ENCODE measurements at regions not wholly inside any gene's neighbourhood (a gene's known extent, or its start where the extent isn't known, plus 50 kb on each side); places are given as distances from the start of the nearest gene placed in this dataset.

DNA sequence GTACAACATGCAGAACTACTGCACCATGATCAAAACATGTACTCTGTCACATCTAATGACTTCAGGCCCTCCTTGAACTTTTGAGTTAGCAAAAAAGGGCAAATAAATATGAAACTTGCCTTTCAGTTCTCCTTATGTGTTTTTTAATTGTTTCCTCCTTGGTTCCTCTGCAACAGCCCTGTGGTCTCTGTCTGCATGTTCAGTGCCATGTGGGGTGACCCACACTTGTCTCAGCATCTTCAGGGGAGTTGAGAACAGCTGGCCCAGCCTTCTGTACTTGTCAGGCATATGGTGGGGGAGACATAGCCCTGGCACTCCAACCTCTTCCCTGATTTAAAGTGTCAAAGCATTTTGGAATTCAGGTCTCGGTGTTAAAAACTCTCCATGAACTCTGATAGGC, 188.0 kb upstream of the PGRMC2 start (continued):
- TF ChIP-seq, protein P1, sequence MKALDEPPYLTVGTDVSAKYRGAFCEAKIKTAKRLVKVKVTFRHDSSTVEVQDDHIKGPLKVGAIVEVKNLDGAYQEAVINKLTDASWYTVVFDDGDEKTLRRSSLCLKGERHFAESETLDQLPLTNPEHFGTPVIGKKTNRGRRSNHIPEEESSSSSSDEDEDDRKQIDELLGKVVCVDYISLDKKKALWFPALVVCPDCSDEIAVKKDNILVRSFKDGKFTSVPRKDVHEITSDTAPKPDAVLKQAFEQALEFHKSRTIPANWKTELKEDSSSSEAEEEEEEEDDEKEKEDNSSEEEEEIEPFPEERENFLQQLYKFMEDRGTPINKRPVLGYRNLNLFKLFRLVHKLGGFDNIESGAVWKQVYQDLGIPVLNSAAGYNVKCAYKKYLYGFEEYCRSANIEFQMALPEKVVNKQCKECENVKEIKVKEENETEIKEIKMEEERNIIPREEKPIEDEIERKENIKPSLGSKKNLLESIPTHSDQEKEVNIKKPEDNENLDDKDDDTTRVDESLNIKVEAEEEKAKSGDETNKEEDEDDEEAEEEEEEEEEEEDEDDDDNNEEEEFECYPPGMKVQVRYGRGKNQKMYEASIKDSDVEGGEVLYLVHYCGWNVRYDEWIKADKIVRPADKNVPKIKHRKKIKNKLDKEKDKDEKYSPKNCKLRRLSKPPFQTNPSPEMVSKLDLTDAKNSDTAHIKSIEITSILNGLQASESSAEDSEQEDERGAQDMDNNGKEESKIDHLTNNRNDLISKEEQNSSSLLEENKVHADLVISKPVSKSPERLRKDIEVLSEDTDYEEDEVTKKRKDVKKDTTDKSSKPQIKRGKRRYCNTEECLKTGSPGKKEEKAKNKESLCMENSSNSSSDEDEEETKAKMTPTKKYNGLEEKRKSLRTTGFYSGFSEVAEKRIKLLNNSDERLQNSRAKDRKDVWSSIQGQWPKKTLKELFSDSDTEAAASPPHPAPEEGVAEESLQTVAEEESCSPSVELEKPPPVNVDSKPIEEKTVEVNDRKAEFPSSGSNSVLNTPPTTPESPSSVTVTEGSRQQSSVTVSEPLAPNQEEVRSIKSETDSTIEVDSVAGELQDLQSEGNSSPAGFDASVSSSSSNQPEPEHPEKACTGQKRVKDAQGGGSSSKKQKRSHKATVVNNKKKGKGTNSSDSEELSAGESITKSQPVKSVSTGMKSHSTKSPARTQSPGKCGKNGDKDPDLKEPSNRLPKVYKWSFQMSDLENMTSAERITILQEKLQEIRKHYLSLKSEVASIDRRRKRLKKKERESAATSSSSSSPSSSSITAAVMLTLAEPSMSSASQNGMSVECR (CRISPR knock-in tag; IDR thresholded peaks at IDR 0.05; ENCODE audit: borderline replicate concordance): no peak
- TF ChIP-seq, protein P2, sequence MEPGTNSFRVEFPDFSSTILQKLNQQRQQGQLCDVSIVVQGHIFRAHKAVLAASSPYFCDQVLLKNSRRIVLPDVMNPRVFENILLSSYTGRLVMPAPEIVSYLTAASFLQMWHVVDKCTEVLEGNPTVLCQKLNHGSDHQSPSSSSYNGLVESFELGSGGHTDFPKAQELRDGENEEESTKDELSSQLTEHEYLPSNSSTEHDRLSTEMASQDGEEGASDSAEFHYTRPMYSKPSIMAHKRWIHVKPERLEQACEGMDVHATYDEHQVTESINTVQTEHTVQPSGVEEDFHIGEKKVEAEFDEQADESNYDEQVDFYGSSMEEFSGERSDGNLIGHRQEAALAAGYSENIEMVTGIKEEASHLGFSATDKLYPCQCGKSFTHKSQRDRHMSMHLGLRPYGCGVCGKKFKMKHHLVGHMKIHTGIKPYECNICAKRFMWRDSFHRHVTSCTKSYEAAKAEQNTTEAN (CRISPR knock-in tag; IDR thresholded peaks at IDR 0.05): no peak
- TF ChIP-seq, protein P3, sequence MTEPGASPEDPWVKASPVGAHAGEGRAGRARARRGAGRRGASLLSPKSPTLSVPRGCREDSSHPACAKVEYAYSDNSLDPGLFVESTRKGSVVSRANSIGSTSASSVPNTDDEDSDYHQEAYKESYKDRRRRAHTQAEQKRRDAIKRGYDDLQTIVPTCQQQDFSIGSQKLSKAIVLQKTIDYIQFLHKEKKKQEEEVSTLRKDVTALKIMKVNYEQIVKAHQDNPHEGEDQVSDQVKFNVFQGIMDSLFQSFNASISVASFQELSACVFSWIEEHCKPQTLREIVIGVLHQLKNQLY (CRISPR knock-in tag; IDR thresholded peaks at IDR 0.05): no peak
- TF ChIP-seq ZNF425 (CRISPR knock-in tag; conservative IDR thresholded peaks at IDR 0.05): no peak
- no peak for TF ChIP-seq ZNF532 (CRISPR knock-in tag; IDR thresholded peaks at IDR 0.05; ENCODE audit: borderline replicate concordance)
- TF ChIP-seq ZNF396 (CRISPR knock-in tag; IDR thresholded peaks at IDR 0.05; ENCODE audit: borderline replicate concordance): no peak
- TF ChIP-seq, protein P4, sequence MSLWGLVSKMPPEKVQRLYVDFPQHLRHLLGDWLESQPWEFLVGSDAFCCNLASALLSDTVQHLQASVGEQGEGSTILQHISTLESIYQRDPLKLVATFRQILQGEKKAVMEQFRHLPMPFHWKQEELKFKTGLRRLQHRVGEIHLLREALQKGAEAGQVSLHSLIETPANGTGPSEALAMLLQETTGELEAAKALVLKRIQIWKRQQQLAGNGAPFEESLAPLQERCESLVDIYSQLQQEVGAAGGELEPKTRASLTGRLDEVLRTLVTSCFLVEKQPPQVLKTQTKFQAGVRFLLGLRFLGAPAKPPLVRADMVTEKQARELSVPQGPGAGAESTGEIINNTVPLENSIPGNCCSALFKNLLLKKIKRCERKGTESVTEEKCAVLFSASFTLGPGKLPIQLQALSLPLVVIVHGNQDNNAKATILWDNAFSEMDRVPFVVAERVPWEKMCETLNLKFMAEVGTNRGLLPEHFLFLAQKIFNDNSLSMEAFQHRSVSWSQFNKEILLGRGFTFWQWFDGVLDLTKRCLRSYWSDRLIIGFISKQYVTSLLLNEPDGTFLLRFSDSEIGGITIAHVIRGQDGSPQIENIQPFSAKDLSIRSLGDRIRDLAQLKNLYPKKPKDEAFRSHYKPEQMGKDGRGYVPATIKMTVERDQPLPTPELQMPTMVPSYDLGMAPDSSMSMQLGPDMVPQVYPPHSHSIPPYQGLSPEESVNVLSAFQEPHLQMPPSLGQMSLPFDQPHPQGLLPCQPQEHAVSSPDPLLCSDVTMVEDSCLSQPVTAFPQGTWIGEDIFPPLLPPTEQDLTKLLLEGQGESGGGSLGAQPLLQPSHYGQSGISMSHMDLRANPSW (CRISPR knock-in tag; conservative IDR thresholded peaks at IDR 0.05; ENCODE audit: low read depth): no peak
- no peak for TF ChIP-seq ESRRA (CRISPR knock-in tag; IDR thresholded peaks at IDR 0.05; ENCODE audit: borderline replicate concordance)
- no peak for TF ChIP-seq NR1H2 (CRISPR knock-in tag; IDR thresholded peaks at IDR 0.05)
- TF ChIP-seq ZNF232 (CRISPR knock-in tag; IDR thresholded peaks at IDR 0.05): no peak
- TF ChIP-seq TEAD1 (CRISPR knock-in tag; IDR thresholded peaks at IDR 0.05): no peak
- TF ChIP-seq HMGA2 (CRISPR knock-in tag; IDR thresholded peaks at IDR 0.05): no peak
- no peak for TF ChIP-seq AFF4 (CRISPR knock-in tag; IDR thresholded peaks at IDR 0.05; ENCODE audit: borderline replicate concordance)
